Testis (tissue), 2 donors: ENCODE measurements at regions not wholly inside any gene's neighbourhood (a gene's known extent, or its start where the extent isn't known, plus 50 kb on each side); places are given as distances from the start of the nearest gene placed in this dataset.

Source experiments
- DNase-seq: peaks from one replicate; pipeline ENCODE4 v3.0.0-alpha.2; 2019
- H3K27ac ChIP-seq, 2 donors: fragments of 200-600 bp; sonication (generic); one replicate each; pipeline ENCODE4 v1.5.1; 2019
- H3K27me3 ChIP-seq: fragments of 200-600 bp; sonication (generic); one replicate; pipeline ENCODE4 v1.5.1; 2019
- H3K36me3 ChIP-seq: fragments of 200-600 bp; sonication (generic); one replicate; pipeline ENCODE4 v1.5.1; 2017; ENCODE audit warnings: low read depth; ENCODE audit errors: missing control alignments
- H3K4me1 ChIP-seq: fragments of 200-600 bp; sonication (generic); one replicate; pipeline ENCODE4 v1.5.1; 2019
- H3K4me3 ChIP-seq, 2 donors: fragments of 200-600 bp; sonication (generic); one replicate each; pipeline ENCODE4 v1.5.1; 2017 to 2019
- H3K9me3 ChIP-seq: fragments of 200-600 bp; sonication (generic); one replicate; pipeline ENCODE4 v1.5.1; 2017
- POLR2A ChIP-seq: fragments of 450-650 bp; IDR thresholded peaks from one replicate; pipeline ENCODE4 v1.6.1; 2017; ENCODE audit warnings: antibody characterized with exemption, mild to moderate bottlenecking, moderate library complexity
- WGBS, 2 donors: methylation state at CpG; one replicate each; pipeline ENCODE4 v1.1.5; 2018; 5-methylcytosine and 5-hydroxymethylcytosine counted together
- intact Hi-C: fragments of 100-400 bp; cut with DNase I; formaldehyde crosslinking; loops from one replicate; pipeline ENCODE4 v1.15.1; 2023; ENCODE audit warnings: low total_unique reads
- TF ChIP-seq, protein P1 (sequence below), 3 experiments: fragments of 450-650 bp in 2 of 3; fragments of 200-600 bp in 1 of 3; sonication (generic) in 1 of 3; IDR thresholded peaks; one replicate each; pipeline ENCODE4 v1.5.1; 2016 to 2019; ENCODE audit warnings: antibody characterized with exemption in 3 of 3, mild to moderate bottlenecking in 2 of 3, moderate library complexity in 1 of 3

DNA sequence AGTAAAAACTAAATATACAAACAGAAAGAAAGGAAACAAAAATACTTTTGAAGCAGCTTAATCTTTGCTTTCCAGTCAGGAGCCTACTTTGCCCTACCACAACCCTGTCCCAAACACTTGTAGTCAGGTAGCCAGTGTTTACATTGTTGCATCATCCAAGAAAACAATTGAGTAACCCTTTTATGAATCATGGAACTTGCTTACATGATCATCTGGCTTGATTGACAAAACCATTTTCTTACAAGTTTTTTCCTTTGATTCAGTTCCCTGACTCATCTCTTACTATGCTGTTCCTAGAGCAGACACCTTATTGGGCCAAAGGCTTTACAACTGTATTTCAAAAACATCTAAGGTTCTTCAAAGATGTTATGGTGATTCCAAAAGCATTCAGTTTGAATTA, 740.1 kb downstream of the KLHL13 start:
- Histone ChIP-seq H3K27me3 (no peaks in the 10 kb centered on the region), H3K9me3 (no peaks in the 10 kb centered on the region), H3K4me1 (no peaks in the 10 kb centered on the region), H3K36me3 (no peaks in the 10 kb centered on the region), H3K27ac (no peak overlapping the region), H3K4me3 (no peak overlapping the region)
- no peak for DNase-seq
- intact Hi-C loops = no loop called here
- no peak for TF ChIP-seq POLR2A
- TF ChIP-seq, protein P1, sequence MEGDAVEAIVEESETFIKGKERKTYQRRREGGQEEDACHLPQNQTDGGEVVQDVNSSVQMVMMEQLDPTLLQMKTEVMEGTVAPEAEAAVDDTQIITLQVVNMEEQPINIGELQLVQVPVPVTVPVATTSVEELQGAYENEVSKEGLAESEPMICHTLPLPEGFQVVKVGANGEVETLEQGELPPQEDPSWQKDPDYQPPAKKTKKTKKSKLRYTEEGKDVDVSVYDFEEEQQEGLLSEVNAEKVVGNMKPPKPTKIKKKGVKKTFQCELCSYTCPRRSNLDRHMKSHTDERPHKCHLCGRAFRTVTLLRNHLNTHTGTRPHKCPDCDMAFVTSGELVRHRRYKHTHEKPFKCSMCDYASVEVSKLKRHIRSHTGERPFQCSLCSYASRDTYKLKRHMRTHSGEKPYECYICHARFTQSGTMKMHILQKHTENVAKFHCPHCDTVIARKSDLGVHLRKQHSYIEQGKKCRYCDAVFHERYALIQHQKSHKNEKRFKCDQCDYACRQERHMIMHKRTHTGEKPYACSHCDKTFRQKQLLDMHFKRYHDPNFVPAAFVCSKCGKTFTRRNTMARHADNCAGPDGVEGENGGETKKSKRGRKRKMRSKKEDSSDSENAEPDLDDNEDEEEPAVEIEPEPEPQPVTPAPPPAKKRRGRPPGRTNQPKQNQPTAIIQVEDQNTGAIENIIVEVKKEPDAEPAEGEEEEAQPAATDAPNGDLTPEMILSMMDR (IDR thresholded peaks at IDR 0.05) = no peak

DNA sequence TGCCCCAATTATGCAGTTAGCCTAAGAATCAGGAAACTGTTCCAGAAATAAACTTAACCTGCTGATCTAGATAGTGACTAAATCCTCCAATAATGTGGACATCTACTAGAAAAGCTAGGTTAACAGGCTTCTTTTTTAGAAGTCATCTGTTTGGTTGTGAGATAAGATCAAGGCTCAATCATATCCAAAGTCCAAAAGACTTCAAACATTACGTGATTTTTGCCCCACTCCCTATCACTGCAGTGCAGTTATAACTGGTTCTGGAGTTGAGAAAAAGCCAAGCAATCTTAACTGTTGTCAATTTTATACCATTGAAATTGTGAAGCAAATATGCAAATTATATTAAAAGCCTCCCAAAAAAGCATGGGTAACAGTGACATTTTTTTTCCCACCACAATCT, 781.4 kb downstream of the KLHL13 start:
- intact Hi-C loops = no loop called here
- WGBS, 2 donors = 38 to 74% methylated on average over 1 of the region's 1 CpG
- Histone ChIP-seq H3K27me3 (no peaks in the 10 kb centered on the region), H3K9me3 (no peaks in the 10 kb centered on the region), H3K4me1 (no peaks in the 10 kb centered on the region), H3K4me3 (no peak overlapping the region), H3K36me3 (no peaks in the 10 kb centered on the region), H3K27ac (no peak overlapping the region)
- TF ChIP-seq, protein P1 (IDR thresholded peaks at IDR 0.05) = no peak
- TF ChIP-seq POLR2A = no peak
- no peak for DNase-seq

DNA sequence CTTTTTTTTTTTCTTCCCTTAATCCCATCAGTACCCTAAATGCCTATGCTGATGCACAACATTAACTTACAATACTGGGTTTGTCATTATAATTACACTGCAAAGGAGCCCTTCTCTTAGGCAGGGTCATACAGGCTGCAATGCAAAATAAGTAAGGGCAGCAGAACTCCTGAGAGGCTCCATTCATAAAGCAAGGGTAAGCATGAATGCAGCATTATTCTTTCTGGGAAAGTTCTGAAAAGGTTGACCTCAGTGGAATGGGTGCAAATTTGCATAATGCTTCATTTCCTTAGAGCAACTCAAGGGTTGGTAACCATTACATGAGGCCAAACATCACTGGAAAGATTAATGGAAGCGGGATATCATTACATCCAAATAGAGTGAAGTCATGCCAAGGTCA, 789.2 kb downstream of the KLHL13 start:
- intact Hi-C loops = no loop called here
- Histone ChIP-seq H3K27ac (no peak overlapping the region), H3K36me3 (no peaks in the 10 kb centered on the region), H3K4me1 (no peaks in the 10 kb centered on the region), H3K4me3 (no peak overlapping the region), H3K9me3 (no peaks in the 10 kb centered on the region), H3K27me3 (no peaks in the 10 kb centered on the region)
- TF ChIP-seq POLR2A = no peak
- TF ChIP-seq, protein P1 (IDR thresholded peaks at IDR 0.05) = no peak
- 63 to 71% methylated on average over 1 of the region's 1 CpG for WGBS, 2 donors
- DNase-seq = no peak

DNA sequence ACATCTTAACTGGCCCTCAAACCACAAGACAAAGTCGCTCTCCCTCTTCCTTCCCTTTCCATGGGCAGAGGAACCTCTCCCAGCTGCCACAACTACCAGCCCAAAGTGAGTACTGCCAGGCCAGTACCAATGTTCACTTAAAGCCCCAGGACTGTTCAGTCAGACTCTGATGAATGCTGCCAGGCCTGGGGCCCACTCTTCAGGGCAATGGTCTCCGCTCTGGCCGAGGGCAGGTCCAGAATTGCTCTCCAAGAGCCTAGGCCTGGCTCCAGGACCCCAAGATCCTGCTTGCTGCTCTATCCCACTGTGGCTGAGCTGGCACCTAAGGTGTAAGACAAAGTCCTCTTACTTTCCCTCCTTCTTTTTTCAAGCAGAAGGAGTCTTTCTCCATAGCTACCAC, 790.9 kb downstream of the KLHL13 start:
- intact Hi-C loops = no loop called here
- H3K9me3 ChIP-seq = no peaks in the 10 kb centered on the region
- no peaks in the 10 kb centered on the region for H3K36me3 ChIP-seq
- no peaks in the 10 kb centered on the region for H3K27me3 ChIP-seq
- TF ChIP-seq, protein P1 (IDR thresholded peaks at IDR 0.05) = no peak
- no peak for TF ChIP-seq POLR2A
- no peaks in the 10 kb centered on the region for H3K4me1 ChIP-seq
- no peak overlapping the region for H3K27ac ChIP-seq
- no peak for DNase-seq
- 55 to 86% methylated on average over 1 to 3 of the region's 3 CpGs for WGBS, 2 donors
- no peak overlapping the region for H3K4me3 ChIP-seq

DNA sequence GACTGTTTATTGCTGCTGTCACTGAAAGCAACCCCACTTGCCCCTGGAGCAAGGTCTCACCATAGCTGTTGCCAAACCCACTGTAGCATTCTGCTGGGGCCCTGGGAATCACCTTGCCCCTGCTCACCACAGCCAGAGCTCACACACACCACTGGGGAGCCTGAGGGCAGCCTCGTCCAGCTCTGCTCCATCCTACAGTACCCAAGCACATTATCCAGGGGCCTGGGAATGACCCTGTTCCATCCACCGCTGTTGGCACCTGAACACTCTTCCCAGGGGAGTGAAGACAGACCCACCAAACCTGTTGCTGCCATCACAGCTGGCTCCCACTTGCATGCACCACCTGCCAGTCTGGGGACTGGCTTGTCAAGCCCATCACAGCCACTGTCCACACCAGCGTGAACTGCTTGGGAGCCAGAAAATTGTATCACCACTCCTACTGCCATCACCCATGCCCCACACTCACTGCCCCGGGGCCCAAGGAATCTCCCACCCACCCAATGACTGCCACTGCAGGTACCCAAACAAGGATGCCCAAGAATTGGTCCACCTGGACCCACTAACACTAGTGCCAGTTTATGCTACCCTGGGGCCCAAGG, 811.3 kb downstream of the KLHL13 start:
- WGBS, 2 donors = 82 to 94% methylated on average over 3 to 4 of the region's 4 CpGs
- no peak for DNase-seq
- H3K4me3 ChIP-seq = no peak overlapping the region
- H3K36me3 ChIP-seq = no peaks in the 10 kb centered on the region
- H3K4me1 ChIP-seq = no peaks in the 10 kb centered on the region
- TF ChIP-seq, protein P1 (IDR thresholded peaks at IDR 0.05) = no peak
- no peak for TF ChIP-seq POLR2A
- no peak overlapping the region for H3K27ac ChIP-seq
- H3K9me3 ChIP-seq = no peaks in the 10 kb centered on the region
- intact Hi-C loops = no loop called here
- H3K27me3 ChIP-seq = no peaks in the 10 kb centered on the region
